Stimulated activated naive B cell treated with anti-CD40 and anti-IgM and Interleukin-4, amounts not matched to agents 10 μg/mL and 1 μg/mL and 100 μg/mL, for 72 hours (primary cell): ENCODE measurements at regions not wholly inside any gene's neighbourhood (a gene's known extent, or its start where the extent isn't known, plus 50 kb on each side); places are given as distances from the start of the nearest gene placed in this dataset.

Experiments used
- ATAC-seq, 2 donors: fragments of 150-1000 bp; cut with Tn5 transposase; replicated peaks; 2 replicates each; pipeline ENCODE4 v1.10.0; 2021; ENCODE audit warnings: moderate library complexity in 1 of 2
- DNase-seq: peaks from one replicate; pipeline ENCODE4 v3.0.0; 2021
- H3K27ac Mint-ChIP-seq: one replicate; pipeline ENCODE4 v1.8.0; 2022; ENCODE audit warnings: mild to moderate bottlenecking, mixed read lengths
- H3K27me3 Mint-ChIP-seq, 2 donors: one replicate each; pipeline ENCODE4 v1.8.0; 2022; ENCODE audit warnings: mixed read lengths in 2 of 2
- H3K36me3 Mint-ChIP-seq, 2 donors: one replicate each; pipeline ENCODE4 v1.8.0; 2022; ENCODE audit warnings: mixed read lengths in 2 of 2, mild to moderate bottlenecking in 1 of 2
- H3K4me1 Mint-ChIP-seq, 2 donors: one replicate each; pipeline ENCODE4 v1.8.0; 2022; ENCODE audit warnings: mixed read lengths in 2 of 2, mild to moderate bottlenecking in 1 of 2
- H3K4me3 Mint-ChIP-seq, 2 donors: one replicate each; pipeline ENCODE4 v1.8.0; 2022; ENCODE audit warnings: mild to moderate bottlenecking in 2 of 2, mixed read lengths in 2 of 2, moderate library complexity in 1 of 2
- H3K9me3 Mint-ChIP-seq, 2 donors: one replicate each; pipeline ENCODE4 v1.8.0; 2022; ENCODE audit warnings: mixed read lengths in 2 of 2, mild to moderate bottlenecking in 1 of 2

DNA sequence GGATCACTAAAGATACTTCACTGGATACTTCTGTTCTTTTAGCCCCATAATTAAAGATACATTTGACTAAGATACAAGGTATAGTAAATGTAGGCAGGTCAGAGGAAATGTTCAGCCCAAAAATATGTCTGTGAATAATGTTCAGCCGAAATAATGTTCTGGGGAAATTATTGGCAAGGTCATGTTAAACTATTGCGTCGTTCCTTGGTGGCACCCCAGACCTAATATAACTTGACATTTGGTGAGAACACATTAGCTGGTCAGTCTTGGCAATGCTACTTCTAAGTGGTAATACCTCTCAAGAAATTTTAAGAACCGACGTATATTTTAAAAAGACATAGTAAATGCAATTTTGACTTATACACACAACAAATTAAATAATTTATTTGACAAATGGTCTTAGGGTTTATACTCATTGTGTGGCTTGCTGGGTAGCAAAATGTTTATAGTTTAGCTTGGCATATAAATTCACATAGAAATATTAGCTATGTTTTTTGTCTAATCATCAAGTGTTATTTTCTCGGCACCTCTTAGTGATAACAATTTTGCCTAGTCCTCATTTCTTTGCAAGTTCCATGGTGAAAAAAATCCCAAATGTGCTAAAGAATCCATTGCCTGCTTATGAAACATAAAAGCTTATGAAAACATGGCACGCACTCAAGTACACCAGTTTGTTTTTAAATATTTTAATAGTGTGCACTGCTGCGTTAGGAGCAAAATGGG lies 270.3 kb upstream of the NEBL start:
- peaks cover 20 to 23% of the 10 kb centered on the region in 2 donors for H3K27me3 Mint-ChIP-seq
- peaks cover 0 to 1% of the 10 kb centered on the region in 2 donors for H3K36me3 Mint-ChIP-seq
- peaks cover 0 to 5% of the 10 kb centered on the region in 2 donors for H3K9me3 Mint-ChIP-seq
- H3K4me3 Mint-ChIP-seq, result no peak overlapping the region
- ATAC-seq (no peak), DNase-seq (no peak)
- no peak overlapping the region for H3K27ac Mint-ChIP-seq
- H3K4me1 Mint-ChIP-seq, result no peaks in the 10 kb centered on the region

GRCh38 chr10:21166557-21167287 lies 269.6 kb upstream of the NEBL start:
- peaks cover 0 to 5% of the 10 kb centered on the region in 2 donors for H3K9me3 Mint-ChIP-seq
- no peaks in the 10 kb centered on the region for H3K4me1 Mint-ChIP-seq
- H3K36me3 Mint-ChIP-seq, result peaks cover 0 to 1% of the 10 kb centered on the region in 2 donors
- no peak overlapping the region for H3K4me3 Mint-ChIP-seq
- DNase-seq (no peak), ATAC-seq (no peak)
- H3K27me3 Mint-ChIP-seq, result peaks cover 15 to 16% of the 10 kb centered on the region in 2 donors
- H3K27ac Mint-ChIP-seq, result no peak overlapping the region

DNA sequence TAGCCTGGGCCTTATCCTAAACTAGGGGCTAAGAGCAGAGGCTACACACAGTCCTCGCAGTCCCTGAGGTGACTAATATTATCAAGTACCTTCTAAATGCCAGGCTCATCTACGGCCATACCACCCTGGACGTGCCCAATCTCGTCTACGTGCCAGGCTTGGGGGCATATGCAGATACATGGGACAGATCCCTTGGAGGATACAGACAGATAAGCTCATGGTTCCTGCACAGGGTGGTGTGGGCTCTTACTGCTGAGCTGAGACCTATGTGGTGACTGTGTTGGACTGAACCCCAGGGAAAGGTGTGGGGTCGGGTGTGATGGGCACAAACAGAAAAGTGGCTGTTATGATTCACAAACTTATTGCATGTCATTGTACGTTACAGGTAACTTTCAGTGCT lies 268.4 kb upstream of the NEBL start:
- no peak for DNase-seq
- H3K4me1 Mint-ChIP-seq, result no peaks in the 10 kb centered on the region
- ATAC-seq, result no peak

GRCh38 chr10:21164687-21165086 lies 267.6 kb upstream of the NEBL start:
- Mint-ChIP-seq H3K9me3 (peaks cover 0 to 8% of the 10 kb centered on the region in 2 donors), H3K27me3 (peaks cover 0 to 7% of the 10 kb centered on the region in 2 donors), H3K36me3 (peaks cover 0 to 1% of the 10 kb centered on the region in 2 donors), H3K4me1 (no peaks in the 10 kb centered on the region), H3K4me3 (no peak overlapping the region), H3K27ac (no peak overlapping the region)
- ATAC-seq (no peak), DNase-seq (no peak)

More for the DNA sequence above, 268.4 kb upstream of the NEBL start:
- H3K36me3 Mint-ChIP-seq, result peaks cover 0 to 1% of the 10 kb centered on the region in 2 donors
- H3K27ac Mint-ChIP-seq, result no peak overlapping the region
- peaks cover 6 to 7% of the 10 kb centered on the region in 2 donors for H3K27me3 Mint-ChIP-seq
- peaks cover 0 to 8% of the 10 kb centered on the region in 2 donors for H3K9me3 Mint-ChIP-seq
- H3K4me3 Mint-ChIP-seq, result no peak overlapping the region

GRCh38 chr10:21162948-21163347 lies 265.8 kb upstream of the NEBL start:
- ATAC-seq, result no peak

DNA sequence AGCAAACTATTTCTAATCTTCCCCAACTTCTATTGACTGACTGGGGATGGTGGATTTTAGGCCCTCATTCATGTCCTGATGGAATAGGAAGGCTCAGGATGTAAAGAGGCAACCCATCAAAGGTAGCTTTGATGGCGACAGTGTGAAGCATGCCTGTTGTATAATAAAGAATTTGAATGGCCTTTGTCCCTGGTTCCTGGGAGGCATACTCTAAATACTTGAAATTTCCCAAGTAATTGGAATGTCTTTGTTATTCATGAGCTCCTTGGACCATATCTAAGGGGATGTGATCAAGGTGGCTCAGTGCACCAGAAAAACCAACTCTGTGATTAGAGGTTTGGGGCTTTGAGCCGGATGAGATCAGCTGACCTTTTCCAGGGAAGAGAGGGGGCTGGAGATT lies 264.5 kb upstream of the NEBL start:
- DNase-seq (no peak), ATAC-seq (no peak)
- H3K4me1 Mint-ChIP-seq, result no peaks in the 10 kb centered on the region
- H3K36me3 Mint-ChIP-seq, result peaks cover 0 to 1% of the 10 kb centered on the region in 2 donors
- peaks cover 0 to 8% of the 10 kb centered on the region in 2 donors for H3K9me3 Mint-ChIP-seq
- H3K27ac Mint-ChIP-seq, result no peak overlapping the region
- H3K4me3 Mint-ChIP-seq, result no peak overlapping the region
- peaks cover 0 to 11% of the 10 kb centered on the region in 2 donors for H3K27me3 Mint-ChIP-seq

More at GRCh38 chr10:21162948-21163347, 265.8 kb upstream of the NEBL start:
- no peak overlapping the region for H3K4me3 Mint-ChIP-seq
- peaks cover 0 to 1% of the 10 kb centered on the region in 2 donors for H3K36me3 Mint-ChIP-seq
- H3K27me3 Mint-ChIP-seq, result peaks cover 0 to 11% of the 10 kb centered on the region in 2 donors
- H3K27ac Mint-ChIP-seq, result no peak overlapping the region
- no peak for DNase-seq
- peaks cover 0 to 8% of the 10 kb centered on the region in 2 donors for H3K9me3 Mint-ChIP-seq
- no peaks in the 10 kb centered on the region for H3K4me1 Mint-ChIP-seq

- H3K4me1 Mint-ChIP-seq, result no peaks in the 10 kb centered on the region
- peaks cover 0 to 6% of the 10 kb centered on the region in 2 donors for H3K27me3 Mint-ChIP-seq
- DNase-seq (no peak), ATAC-seq (no peak)
- H3K4me3 Mint-ChIP-seq, result no peak overlapping the region
- no peaks in the 10 kb centered on the region for H3K36me3 Mint-ChIP-seq
- peaks cover 0 to 5% of the 10 kb centered on the region in 2 donors for H3K9me3 Mint-ChIP-seq
- H3K27ac Mint-ChIP-seq, result no peak overlapping the region
Measured at GRCh38 chr10:21161090-21161625, 264.0 kb upstream of the NEBL start.

GRCh38 chr10:21160116-21160515 lies 263.0 kb upstream of the NEBL start:
- H3K36me3 Mint-ChIP-seq, result no peaks in the 10 kb centered on the region
- H3K9me3 Mint-ChIP-seq, result peaks cover 0 to 5% of the 10 kb centered on the region in 2 donors
- H3K27me3 Mint-ChIP-seq, result peaks cover 0 to 6% of the 10 kb centered on the region in 2 donors
- H3K27ac Mint-ChIP-seq, result no peak overlapping the region
- no peak for ATAC-seq
- DNase-seq, result no peak
- H3K4me1 Mint-ChIP-seq, result no peaks in the 10 kb centered on the region
- H3K4me3 Mint-ChIP-seq, result no peak overlapping the region

DNA sequence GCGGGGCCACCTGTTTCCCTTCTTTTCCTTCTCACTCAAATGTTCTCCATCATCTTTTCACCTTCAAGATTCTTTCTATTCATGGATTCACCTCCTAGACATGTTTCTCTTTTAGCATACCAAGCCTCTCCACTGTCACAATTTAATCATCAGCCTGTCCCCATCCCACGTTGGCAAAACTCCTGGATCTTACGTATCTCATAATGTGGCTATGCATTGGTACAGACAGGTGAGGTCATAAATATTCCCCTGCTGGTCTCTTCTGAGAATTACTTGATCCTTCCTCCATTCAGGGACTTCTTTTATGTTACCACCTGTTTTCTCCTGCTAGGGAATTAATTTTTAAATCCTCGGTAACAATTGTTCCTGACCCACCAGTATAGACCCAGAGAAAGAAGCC lies 262.6 kb upstream of the NEBL start:
- Mint-ChIP-seq H3K27me3 (peaks cover 0 to 6% of the 10 kb centered on the region in 2 donors), H3K9me3 (peaks cover 0 to 5% of the 10 kb centered on the region in 2 donors), H3K4me1 (no peaks in the 10 kb centered on the region), H3K4me3 (no peak overlapping the region), H3K36me3 (no peaks in the 10 kb centered on the region), H3K27ac (no peak overlapping the region)
- no peak for DNase-seq
- no peak for ATAC-seq

DNA sequence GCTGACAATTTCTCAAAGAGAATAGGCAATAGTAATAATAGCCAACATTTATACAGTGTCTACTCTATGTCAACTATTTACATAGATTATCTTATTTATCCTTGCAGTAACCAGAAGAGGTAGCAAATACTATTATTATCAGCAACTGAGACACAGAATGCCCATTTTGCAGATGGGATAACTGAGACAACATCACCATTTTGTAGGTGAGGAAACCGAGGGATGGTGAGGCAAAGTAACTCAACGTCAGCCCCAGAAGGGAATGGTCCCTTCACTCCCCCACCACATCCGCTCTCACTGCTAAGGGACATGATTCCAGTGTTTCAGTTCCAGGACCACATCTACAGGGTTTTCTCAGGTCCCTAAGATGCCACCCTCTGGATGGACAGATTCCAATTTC lies 261.2 kb upstream of the NEBL start:
- Mint-ChIP-seq H3K9me3 (peaks cover 0 to 5% of the 10 kb centered on the region in 2 donors), H3K27ac (no peak overlapping the region)

GRCh38 chr10:21157664-21158063 lies 260.6 kb upstream of the NEBL start:
- H3K27ac Mint-ChIP-seq, result no peak overlapping the region
- ATAC-seq, result no peak
- H3K4me3 Mint-ChIP-seq, result no peak overlapping the region
- H3K9me3 Mint-ChIP-seq, result peaks cover 0 to 3% of the 10 kb centered on the region in 2 donors
- no peak for DNase-seq
- H3K27me3 Mint-ChIP-seq, result peaks cover 0 to 6% of the 10 kb centered on the region in 2 donors
- H3K36me3 Mint-ChIP-seq, result no peaks in the 10 kb centered on the region
- no peaks in the 10 kb centered on the region for H3K4me1 Mint-ChIP-seq

More for the DNA sequence above, 261.2 kb upstream of the NEBL start:
- DNase-seq (no peak), ATAC-seq (no peak)
- H3K4me1 Mint-ChIP-seq, result no peaks in the 10 kb centered on the region
- H3K36me3 Mint-ChIP-seq, result no peaks in the 10 kb centered on the region
- H3K4me3 Mint-ChIP-seq, result no peak overlapping the region
- H3K27me3 Mint-ChIP-seq, result peaks cover 0 to 6% of the 10 kb centered on the region in 2 donors

- no peaks in the 10 kb centered on the region for H3K36me3 Mint-ChIP-seq
- H3K27me3 Mint-ChIP-seq, result no peaks in the 10 kb centered on the region
- ATAC-seq (no peak), DNase-seq (no peak)
- H3K27ac Mint-ChIP-seq, result no peak overlapping the region
- H3K9me3 Mint-ChIP-seq, result peaks cover 0 to 2% of the 10 kb centered on the region in 2 donors
- H3K4me3 Mint-ChIP-seq, result no peak overlapping the region
- H3K4me1 Mint-ChIP-seq, result no peaks in the 10 kb centered on the region
Measured at GRCh38 chr10:21150166-21150565, 253.1 kb upstream of the NEBL start.

DNA sequence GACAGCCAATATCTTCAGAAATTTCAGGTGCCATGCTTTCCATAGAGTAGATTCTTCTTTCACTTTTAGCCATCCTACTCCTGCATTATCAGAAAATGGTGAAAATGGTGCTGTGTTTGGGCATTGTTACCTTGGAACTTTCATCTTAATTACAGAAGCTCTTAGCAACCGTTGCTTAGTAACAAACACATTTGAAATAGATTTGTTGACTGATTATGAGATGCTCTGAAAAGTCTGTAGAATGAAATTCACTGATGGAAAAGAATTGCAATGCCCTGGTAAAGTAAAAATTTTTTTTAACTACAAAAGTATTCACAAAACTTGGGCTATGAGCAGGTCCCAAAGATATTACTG lies 249.3 kb upstream of the NEBL start:
- Mint-ChIP-seq H3K4me3 (no peak overlapping the region), H3K36me3 (no peaks in the 10 kb centered on the region), H3K27ac (no peak overlapping the region), H3K9me3 (peaks cover 0 to 2% of the 10 kb centered on the region in 2 donors), H3K27me3 (peaks cover 0 to 7% of the 10 kb centered on the region in 2 donors), H3K4me1 (no peaks in the 10 kb centered on the region)
- DNase-seq (no peak), ATAC-seq (no peak)

- ATAC-seq, result no peak
- H3K4me1 Mint-ChIP-seq, result no peaks in the 10 kb centered on the region
- H3K36me3 Mint-ChIP-seq, result no peaks in the 10 kb centered on the region
- H3K27me3 Mint-ChIP-seq, result peaks cover 0 to 7% of the 10 kb centered on the region in 2 donors
- no peak overlapping the region for H3K4me3 Mint-ChIP-seq
- H3K9me3 Mint-ChIP-seq, result peaks cover 0 to 2% of the 10 kb centered on the region in 2 donors
- DNase-seq, result no peak
- H3K27ac Mint-ChIP-seq, result no peak overlapping the region
Measured at GRCh38 chr10:21145751-21146435, 248.8 kb upstream of the NEBL start.
